Stimulated activated naive B cell treated with anti-CD40 and anti-IgM and Interleukin-4, amounts not matched to agents 10 μg/mL and 1 μg/mL and 100 μg/mL, for 72 hours (primary cell): ENCODE measurements at regions not wholly inside any gene's neighbourhood (a gene's known extent, or its start where the extent isn't known, plus 50 kb on each side); places are given as distances from the start of the nearest gene placed in this dataset.

ENCODE experiments used
- ATAC-seq, 2 donors: fragments of 150-1000 bp; cut with Tn5 transposase; replicated peaks; 2 replicates each; pipeline ENCODE4 v1.10.0; 2021; ENCODE audit warnings: moderate library complexity in 1 of 2
- DNase-seq: peaks from one replicate; pipeline ENCODE4 v3.0.0; 2021
- H3K27ac Mint-ChIP-seq: one replicate; pipeline ENCODE4 v1.8.0; 2022; ENCODE audit warnings: mild to moderate bottlenecking, mixed read lengths
- H3K27me3 Mint-ChIP-seq, 2 donors: one replicate each; pipeline ENCODE4 v1.8.0; 2022; ENCODE audit warnings: mixed read lengths in 2 of 2
- H3K36me3 Mint-ChIP-seq, 2 donors: one replicate each; pipeline ENCODE4 v1.8.0; 2022; ENCODE audit warnings: mixed read lengths in 2 of 2, mild to moderate bottlenecking in 1 of 2
- H3K4me1 Mint-ChIP-seq, 2 donors: one replicate each; pipeline ENCODE4 v1.8.0; 2022; ENCODE audit warnings: mixed read lengths in 2 of 2, mild to moderate bottlenecking in 1 of 2
- H3K4me3 Mint-ChIP-seq, 2 donors: one replicate each; pipeline ENCODE4 v1.8.0; 2022; ENCODE audit warnings: mild to moderate bottlenecking in 2 of 2, mixed read lengths in 2 of 2, moderate library complexity in 1 of 2
- H3K9me3 Mint-ChIP-seq, 2 donors: one replicate each; pipeline ENCODE4 v1.8.0; 2022; ENCODE audit warnings: mixed read lengths in 2 of 2, mild to moderate bottlenecking in 1 of 2

DNA sequence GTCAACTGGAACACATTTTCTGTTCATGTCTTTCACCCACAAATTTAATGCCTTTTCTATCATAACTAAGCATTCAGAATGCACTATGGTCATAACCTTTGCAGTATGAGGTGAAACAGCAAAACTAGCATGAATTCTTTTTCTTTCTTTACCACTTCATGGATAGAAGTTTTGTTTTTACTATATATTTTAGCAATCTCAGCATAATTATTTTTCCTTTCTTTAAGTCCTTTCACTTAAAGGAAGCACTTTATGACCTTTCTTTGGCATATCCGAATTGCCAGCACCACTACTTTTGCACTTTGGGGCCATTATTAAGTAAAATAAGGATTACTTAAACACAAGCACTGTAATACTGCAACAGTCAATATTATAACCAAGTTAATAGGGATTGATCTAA is 115.1 kb upstream of the DKK2 start:
- DNase-seq (no peak), ATAC-seq (no peak)
- no peak overlapping the region for H3K4me3 Mint-ChIP-seq
- no peaks in the 10 kb centered on the region for H3K4me1 Mint-ChIP-seq
- no peaks in the 10 kb centered on the region for H3K9me3 Mint-ChIP-seq
- H3K27me3 Mint-ChIP-seq, result no peaks in the 10 kb centered on the region
- H3K27ac Mint-ChIP-seq, result no peak overlapping the region
- H3K36me3 Mint-ChIP-seq, result no peaks in the 10 kb centered on the region

DNA sequence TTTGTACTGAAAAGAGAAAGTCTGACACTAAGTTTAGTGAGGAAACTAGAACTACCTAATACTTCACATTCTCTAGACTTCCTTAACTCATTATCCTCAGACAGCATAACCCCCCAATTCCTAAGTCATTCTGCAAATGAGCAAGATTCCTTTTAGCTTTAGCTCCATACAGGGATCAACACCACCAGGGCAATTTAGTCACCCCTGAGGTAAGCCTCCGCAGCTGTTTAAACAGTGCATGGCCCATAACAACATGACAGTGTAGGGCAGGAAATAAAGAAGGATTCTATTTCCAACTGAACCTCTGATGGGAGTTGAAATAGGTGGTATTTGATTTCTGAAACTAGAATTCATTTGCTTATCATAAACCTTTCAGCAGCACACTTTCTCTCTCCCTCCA is 112.8 kb upstream of the DKK2 start:
- ATAC-seq, result no peak
- DNase-seq, result no peak
- no peaks in the 10 kb centered on the region for H3K36me3 Mint-ChIP-seq
- H3K27ac Mint-ChIP-seq, result no peak overlapping the region
- no peaks in the 10 kb centered on the region for H3K9me3 Mint-ChIP-seq
- no peaks in the 10 kb centered on the region for H3K4me1 Mint-ChIP-seq
- H3K4me3 Mint-ChIP-seq, result no peak overlapping the region
- no peaks in the 10 kb centered on the region for H3K27me3 Mint-ChIP-seq

DNA sequence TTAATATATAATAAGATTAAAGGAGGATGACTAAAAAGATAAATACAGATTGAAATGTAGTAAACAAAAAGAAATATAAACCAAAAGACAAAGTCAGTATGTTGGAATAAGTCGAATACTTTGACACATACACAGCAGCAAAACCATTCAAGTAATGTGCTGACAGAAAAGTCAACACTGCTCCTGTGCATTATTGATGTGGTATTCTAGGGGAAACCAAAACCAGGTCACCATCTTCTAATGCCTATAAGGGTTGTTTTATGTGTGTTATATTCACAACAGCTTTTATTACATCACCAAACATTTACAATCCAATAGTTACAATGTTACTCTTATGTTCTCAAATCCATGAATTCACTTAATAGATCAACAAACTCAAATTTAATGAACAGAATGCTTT is 111.8 kb upstream of the DKK2 start:
- Mint-ChIP-seq H3K9me3 (no peaks in the 10 kb centered on the region), H3K27ac (no peak overlapping the region), H3K4me3 (no peak overlapping the region), H3K4me1 (no peaks in the 10 kb centered on the region), H3K36me3 (no peaks in the 10 kb centered on the region), H3K27me3 (no peaks in the 10 kb centered on the region)
- DNase-seq, result no peak
- ATAC-seq, result no peak

DNA sequence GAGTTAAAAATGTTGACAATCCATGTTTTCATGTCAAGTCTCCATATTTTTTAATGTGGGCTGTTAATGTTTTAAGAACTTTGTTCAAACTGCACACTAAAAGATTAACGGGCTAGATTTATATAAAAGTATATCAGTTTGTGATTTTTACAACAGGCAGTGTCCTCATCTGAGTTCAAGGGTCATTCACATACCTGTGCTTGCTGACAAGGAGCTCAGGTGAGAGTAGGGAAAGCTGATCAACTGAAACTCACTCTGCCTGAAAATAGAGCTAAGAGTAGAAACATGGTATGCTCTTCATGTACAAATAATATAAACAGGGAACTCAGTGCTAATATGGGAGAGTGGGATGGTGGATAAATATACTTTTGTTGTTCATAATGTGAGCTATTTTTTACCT is 102.3 kb upstream of the DKK2 start:
- Mint-ChIP-seq H3K9me3 (no peaks in the 10 kb centered on the region), H3K27me3 (no peaks in the 10 kb centered on the region), H3K4me3 (no peak overlapping the region), H3K36me3 (no peaks in the 10 kb centered on the region), H3K27ac (no peak overlapping the region), H3K4me1 (no peaks in the 10 kb centered on the region)
- ATAC-seq (no peak), DNase-seq (no peak)

DNA sequence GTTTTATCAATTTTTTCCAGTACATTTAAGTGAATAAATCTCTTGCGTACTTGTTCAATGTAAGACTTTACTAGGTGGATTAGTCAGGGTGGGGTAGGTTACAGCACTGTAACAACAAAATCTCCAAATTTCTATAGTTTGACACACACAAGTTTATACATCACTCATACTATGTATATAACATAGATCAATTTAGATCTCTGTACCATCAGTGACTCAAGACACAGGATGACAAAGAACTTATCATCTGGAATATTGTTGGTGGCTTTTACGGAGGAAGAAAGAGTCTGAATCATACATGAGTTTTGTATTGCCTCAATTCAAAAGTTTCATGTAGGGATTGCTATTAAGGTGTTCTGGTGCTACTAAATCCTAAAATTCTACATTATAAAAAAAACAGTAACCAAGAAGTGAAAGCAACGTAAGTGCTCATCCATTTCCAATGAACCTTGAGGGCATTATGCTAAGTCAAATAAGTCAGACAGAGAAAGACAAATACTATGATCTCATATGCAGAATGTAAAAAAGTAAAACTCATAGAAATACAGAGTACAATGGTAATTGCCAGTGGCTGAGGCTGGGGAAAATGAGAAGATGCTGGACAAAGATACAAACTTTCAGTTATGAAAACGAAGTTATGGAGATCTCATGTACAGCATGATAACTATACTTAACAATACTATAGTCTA is 98.0 kb upstream of the DKK2 start:
- H3K36me3 Mint-ChIP-seq, result no peaks in the 10 kb centered on the region
- DNase-seq (no peak), ATAC-seq (no peak)
- H3K9me3 Mint-ChIP-seq, result no peaks in the 10 kb centered on the region
- H3K4me1 Mint-ChIP-seq, result no peaks in the 10 kb centered on the region
- H3K4me3 Mint-ChIP-seq, result no peak overlapping the region
- H3K27me3 Mint-ChIP-seq, result no peaks in the 10 kb centered on the region
- H3K27ac Mint-ChIP-seq, result no peak overlapping the region

DNA sequence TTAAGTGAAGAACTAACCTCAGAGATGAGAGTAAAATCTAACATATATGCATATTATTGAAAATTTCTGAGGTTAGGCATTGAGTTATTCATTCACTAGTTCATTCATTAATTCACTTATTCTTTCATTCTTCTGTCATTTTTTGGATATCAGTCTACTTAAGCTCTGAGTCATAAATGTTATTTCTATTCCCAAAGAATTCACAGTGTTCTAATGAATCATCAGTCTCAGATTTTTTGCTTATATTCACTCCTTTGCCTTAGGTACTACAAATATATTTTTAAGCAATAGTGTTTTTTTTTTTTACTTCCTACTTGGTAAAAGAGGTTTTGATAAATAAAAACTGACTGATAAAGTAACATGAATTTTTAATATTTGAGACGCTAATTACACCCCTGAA is 95.2 kb upstream of the DKK2 start:
- no peak overlapping the region for H3K4me3 Mint-ChIP-seq
- no peaks in the 10 kb centered on the region for H3K4me1 Mint-ChIP-seq
- DNase-seq (no peak), ATAC-seq (no peak)
- H3K27ac Mint-ChIP-seq, result no peak overlapping the region
- H3K36me3 Mint-ChIP-seq, result no peaks in the 10 kb centered on the region
- no peaks in the 10 kb centered on the region for H3K27me3 Mint-ChIP-seq
- no peaks in the 10 kb centered on the region for H3K9me3 Mint-ChIP-seq

DNA sequence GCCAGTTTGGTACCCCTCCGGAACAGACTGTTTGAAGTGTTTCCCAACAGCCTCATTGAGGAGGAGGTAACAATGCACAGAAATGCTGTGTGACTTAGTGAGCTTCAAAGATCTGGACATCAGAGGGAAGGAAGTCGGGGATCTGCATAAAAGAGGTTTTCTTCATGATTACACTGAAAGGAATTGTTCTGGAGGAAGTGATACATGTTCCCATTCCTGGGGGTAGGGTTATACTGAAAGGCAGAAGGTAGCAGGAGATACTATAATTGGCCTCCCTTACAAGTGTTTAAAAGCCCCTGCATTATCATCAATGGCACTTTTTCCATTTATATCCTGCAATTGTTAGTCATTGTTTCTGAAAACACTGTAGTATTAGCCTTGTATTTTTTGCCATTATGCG is 94.0 kb upstream of the DKK2 start:
- Mint-ChIP-seq H3K27me3 (no peaks in the 10 kb centered on the region), H3K36me3 (no peaks in the 10 kb centered on the region), H3K4me1 (no peaks in the 10 kb centered on the region), H3K4me3 (no peak overlapping the region), H3K27ac (no peak overlapping the region), H3K9me3 (no peaks in the 10 kb centered on the region)
- ATAC-seq (no peak), DNase-seq (no peak)

DNA sequence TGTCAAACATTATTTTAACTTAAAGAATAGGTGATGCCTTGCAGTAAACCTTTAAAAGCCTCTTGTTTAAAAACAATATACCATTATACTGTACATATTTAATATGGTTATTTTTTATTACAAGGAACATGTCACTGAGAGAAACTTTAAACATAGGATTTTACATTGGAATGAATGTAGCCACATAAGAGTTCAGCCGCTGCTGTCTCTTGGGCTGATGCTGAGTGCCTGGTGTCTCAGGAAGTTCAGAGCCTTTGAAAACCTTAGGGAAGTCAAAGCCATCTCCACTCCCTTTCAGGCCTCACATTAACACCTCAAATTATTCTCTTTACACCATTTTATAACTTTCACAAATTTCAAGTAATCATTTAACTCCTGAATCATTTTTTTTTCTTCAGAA is 93.5 kb upstream of the DKK2 start:
- no peak for DNase-seq
- Mint-ChIP-seq H3K27me3 (no peaks in the 10 kb centered on the region), H3K36me3 (no peaks in the 10 kb centered on the region), H3K27ac (no peak overlapping the region), H3K4me1 (no peaks in the 10 kb centered on the region), H3K9me3 (no peaks in the 10 kb centered on the region), H3K4me3 (no peak overlapping the region)
- ATAC-seq, result no peak

DNA sequence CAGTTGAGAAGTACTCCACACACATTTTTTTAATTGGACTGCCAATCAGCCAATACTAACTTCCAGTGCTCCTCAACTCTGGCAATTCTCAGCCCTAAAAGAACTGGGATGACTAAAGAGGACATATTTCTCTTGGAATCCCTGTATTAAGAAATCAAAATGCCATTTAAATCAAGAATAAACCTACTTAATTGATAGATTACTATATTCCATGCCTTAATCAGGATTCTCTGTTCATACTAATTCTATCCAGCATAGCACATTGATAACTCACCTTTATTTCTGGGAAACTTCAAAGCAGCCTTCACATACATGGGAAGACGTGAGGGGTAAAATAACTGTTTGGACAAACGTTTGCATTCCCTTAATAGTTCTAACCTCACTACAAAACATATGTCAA is 93.0 kb upstream of the DKK2 start:
- Mint-ChIP-seq H3K9me3 (peaks cover 0 to 1% of the 10 kb centered on the region in 2 donors), H3K36me3 (no peaks in the 10 kb centered on the region), H3K27me3 (no peaks in the 10 kb centered on the region), H3K27ac (no peak overlapping the region), H3K4me1 (no peaks in the 10 kb centered on the region), H3K4me3 (no peak overlapping the region)
- ATAC-seq, result no peak
- no peak for DNase-seq

DNA sequence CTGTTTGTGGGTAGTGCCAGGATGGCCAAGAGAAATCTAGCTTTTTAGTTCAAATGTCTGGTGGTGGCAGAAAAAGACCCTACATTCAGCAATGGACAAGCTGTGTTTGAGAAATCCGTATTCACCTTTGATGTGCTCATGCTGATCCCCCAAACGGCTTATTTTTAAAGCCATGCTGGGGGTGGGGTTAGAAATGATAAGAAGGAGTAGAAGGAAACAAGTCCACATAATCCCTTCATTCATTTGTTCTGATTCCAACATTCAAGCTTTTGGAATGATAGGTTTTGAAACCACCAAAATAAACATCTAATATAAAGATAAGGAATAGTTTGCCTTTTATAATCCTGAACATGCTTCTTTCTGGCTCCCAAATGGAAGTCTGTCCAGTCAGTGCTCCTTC is 92.0 kb upstream of the DKK2 start:
- Mint-ChIP-seq H3K27ac (no peak overlapping the region), H3K9me3 (peaks cover 0 to 3% of the 10 kb centered on the region in 2 donors), H3K4me1 (no peaks in the 10 kb centered on the region), H3K4me3 (no peak overlapping the region), H3K36me3 (no peaks in the 10 kb centered on the region), H3K27me3 (no peaks in the 10 kb centered on the region)
- DNase-seq (no peak), ATAC-seq (no peak)

DNA sequence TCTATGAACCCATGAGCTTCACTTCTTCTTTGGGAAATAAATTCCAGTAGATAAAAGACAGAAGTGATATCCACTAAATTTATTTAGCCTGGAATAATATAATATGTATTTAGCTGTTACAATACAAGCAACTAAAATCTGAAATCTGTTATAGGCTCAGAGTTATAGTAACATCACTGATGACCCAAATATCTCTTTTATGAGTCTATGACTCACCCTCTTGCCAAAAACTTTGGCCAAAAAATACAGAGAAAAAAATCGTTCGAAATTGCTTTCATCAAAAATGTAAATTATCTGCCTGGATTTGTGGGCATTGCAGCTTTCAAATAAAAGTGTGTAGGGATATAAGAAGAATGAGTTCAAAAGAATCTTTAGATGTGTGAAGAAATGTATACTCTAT is 89.4 kb upstream of the DKK2 start:
- Mint-ChIP-seq H3K27ac (no peak overlapping the region), H3K4me3 (no peak overlapping the region), H3K36me3 (no peaks in the 10 kb centered on the region), H3K27me3 (no peaks in the 10 kb centered on the region), H3K4me1 (no peaks in the 10 kb centered on the region), H3K9me3 (peaks cover 0 to 3% of the 10 kb centered on the region in 2 donors)
- DNase-seq, result no peak
- no peak for ATAC-seq

DNA sequence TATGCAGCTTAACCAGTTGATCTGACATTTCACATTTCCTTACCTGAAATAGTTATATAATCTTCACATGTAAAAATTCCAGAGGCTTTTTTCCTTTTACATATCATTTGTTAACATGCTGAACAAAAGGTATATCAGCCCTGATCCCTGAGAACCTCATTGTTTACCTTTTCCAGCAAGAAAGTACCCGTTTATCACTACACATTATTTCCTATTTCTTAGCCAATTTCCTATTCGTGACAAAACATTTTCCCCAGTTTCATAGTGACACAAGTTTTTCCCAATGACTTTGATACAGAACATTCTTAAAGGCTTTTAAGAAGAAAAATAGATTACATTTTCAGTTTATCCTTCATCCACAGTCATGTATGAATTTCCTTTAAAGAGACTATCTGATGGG is 86.6 kb upstream of the DKK2 start:
- Mint-ChIP-seq H3K27ac (no peak overlapping the region), H3K4me1 (no peaks in the 10 kb centered on the region), H3K27me3 (no peaks in the 10 kb centered on the region), H3K9me3 (peaks cover 1 to 3% of the 10 kb centered on the region in 2 donors), H3K4me3 (no peak overlapping the region), H3K36me3 (no peaks in the 10 kb centered on the region)
- ATAC-seq (no peak), DNase-seq (no peak)

DNA sequence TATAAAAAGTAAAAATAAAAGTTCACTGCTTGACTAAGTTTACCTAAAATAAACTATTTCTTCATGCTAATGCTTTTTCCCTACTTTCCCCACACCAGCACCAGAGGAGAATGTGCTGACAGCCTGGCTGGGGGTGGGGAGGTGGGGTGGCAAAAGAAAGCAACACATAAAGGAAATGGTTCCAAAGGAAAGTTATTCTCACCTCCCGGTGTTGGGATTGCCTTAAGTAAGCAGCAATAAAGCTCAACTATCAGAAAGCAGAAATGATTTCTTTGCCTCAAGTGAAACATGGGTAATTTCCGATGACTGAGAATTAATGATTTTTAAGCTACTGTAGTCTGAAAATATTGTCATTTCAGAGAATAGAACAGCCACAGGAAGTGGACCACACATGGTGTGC is 84.5 kb upstream of the DKK2 start:
- Mint-ChIP-seq H3K4me1 (no peaks in the 10 kb centered on the region), H3K36me3 (no peaks in the 10 kb centered on the region), H3K27me3 (no peaks in the 10 kb centered on the region), H3K27ac (no peak overlapping the region), H3K9me3 (peaks cover 1 to 3% of the 10 kb centered on the region in 2 donors), H3K4me3 (no peak overlapping the region)
- DNase-seq, result no peak
- ATAC-seq, result no peak

DNA sequence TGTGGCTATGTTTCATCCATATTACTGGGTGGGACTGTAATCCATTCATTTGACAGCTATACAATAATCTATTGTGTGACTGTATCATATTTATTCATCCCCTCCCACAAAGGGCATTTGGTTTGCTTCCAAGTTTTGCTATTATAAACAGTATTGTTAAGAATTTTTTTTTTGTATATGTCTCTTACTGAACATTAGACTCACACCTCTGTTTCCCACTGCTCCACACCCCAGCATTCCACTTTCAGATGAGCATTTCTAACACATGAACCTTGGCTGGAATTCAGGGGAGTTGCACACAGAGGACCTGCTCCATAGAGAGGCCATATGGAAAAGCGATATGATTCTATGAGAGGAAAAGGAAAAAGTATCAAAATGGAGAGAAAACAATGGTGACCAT is 81.6 kb upstream of the DKK2 start:
- no peak overlapping the region for H3K27ac Mint-ChIP-seq
- DNase-seq (no peak), ATAC-seq (no peak)
- no peaks in the 10 kb centered on the region for H3K36me3 Mint-ChIP-seq
- H3K4me3 Mint-ChIP-seq, result no peak overlapping the region
- no peaks in the 10 kb centered on the region for H3K4me1 Mint-ChIP-seq
- H3K9me3 Mint-ChIP-seq, result peaks cover 0 to 1% of the 10 kb centered on the region in 2 donors
- no peaks in the 10 kb centered on the region for H3K27me3 Mint-ChIP-seq

DNA sequence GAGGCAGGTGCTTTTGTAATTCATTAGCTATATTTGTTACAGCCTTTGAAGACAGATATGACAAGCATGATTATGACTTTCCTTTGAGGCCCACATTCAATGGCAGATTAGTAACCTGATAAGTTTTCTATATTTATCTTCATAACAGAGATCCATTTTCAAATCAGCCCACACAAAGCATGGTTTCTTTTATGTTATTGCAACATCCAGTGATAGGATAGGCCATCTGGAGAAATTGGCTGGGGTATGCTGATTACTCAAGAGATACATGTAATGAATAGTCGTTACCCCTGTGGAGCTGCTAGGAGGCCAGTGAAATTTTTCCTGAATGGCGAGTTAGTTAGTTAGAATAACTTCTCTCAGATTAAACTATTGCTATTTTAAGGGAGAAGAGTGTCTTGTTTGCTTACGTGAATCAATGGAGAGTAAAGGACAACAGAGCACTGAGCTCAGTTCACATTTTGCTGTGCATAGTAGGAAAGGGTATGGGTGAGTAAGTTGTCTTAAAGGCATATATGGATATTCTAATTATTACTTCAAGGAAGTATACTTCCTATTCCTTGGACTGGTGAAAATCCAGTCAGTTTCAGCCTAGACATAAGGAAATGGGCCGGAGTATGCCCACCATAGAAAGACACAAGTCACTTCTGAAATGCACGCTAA is 79.2 kb upstream of the DKK2 start:
- no peak for DNase-seq
- H3K27me3 Mint-ChIP-seq, result no peaks in the 10 kb centered on the region

More for the DNA sequence above, 79.2 kb upstream of the DKK2 start:
- Mint-ChIP-seq H3K9me3 (peaks cover 0 to 1% of the 10 kb centered on the region in 2 donors), H3K4me3 (no peak overlapping the region), H3K4me1 (no peaks in the 10 kb centered on the region), H3K27ac (no peak overlapping the region), H3K36me3 (no peaks in the 10 kb centered on the region)
- no peak for ATAC-seq
